Neural progenitor cell (in vitro differentiated cells): ENCODE measurements at regions not wholly inside any gene's neighbourhood (a gene's known extent, or its start where the extent isn't known, plus 50 kb on each side); places are given as distances from the start of the nearest gene placed in this dataset.

Experiments
- DNase-seq: peaks from one replicate; pipeline ENCODE4 v3.0.0-alpha.2; 2016; ENCODE audit warnings: low spot score
- H2AFZ ChIP-seq: fragments of 200-600 bp; sonication (generic); replicated peaks from 2 replicates; pipeline ENCODE4 v1.6.1; 2016; ENCODE audit warnings: antibody characterized with exemption
- H3F3A ChIP-seq: fragments of 200-600 bp; sonication (generic); 2 replicates; pipeline ENCODE4 v1.6.1; 2016; ENCODE audit warnings: antibody characterized with exemption, low read depth
- H3K27ac ChIP-seq: fragments of 200-600 bp; sonication (generic); 2 replicates; pipeline ENCODE4 v1.5.1; 2016; ENCODE audit warnings: mild to moderate bottlenecking
- H3K27me3 ChIP-seq: fragments of 200-600 bp; sonication (generic); 2 replicates; pipeline ENCODE4 v1.6.1; 2016; ENCODE audit warnings: mild to moderate bottlenecking, moderate library complexity
- H3K36me3 ChIP-seq: fragments of 200-600 bp; sonication (generic); 2 replicates; pipeline ENCODE4 v1.5.1; 2016
- H3K4me1 ChIP-seq: fragments of 200-600 bp; sonication (generic); 2 replicates; pipeline ENCODE4 v1.6.1; 2016; ENCODE audit warnings: mixed run types
- H3K4me2 ChIP-seq: fragments of 200-600 bp; sonication (generic); 2 replicates; pipeline ENCODE4 v1.6.1; 2016
- H3K4me3 ChIP-seq: fragments of 200-600 bp; sonication (generic); 2 replicates; pipeline ENCODE4 v1.5.1; 2016
- H3K79me2 ChIP-seq: fragments of 200-600 bp; sonication (generic); 2 replicates; pipeline ENCODE4 v1.6.1; 2016; ENCODE audit warnings: low read depth
- H3K9ac ChIP-seq: fragments of 200-600 bp; sonication (generic); 2 replicates; pipeline ENCODE4 v1.6.1; 2016
- H3K9me3 ChIP-seq: fragments of 200-600 bp; sonication (generic); 2 replicates; pipeline ENCODE4 v1.5.1; 2016; ENCODE audit warnings: low read depth
- H4K20me1 ChIP-seq: fragments of 200-600 bp; sonication (generic); 2 replicates; pipeline ENCODE4 v1.6.1; 2016; ENCODE audit warnings: low read depth
- H3K27ac Mint-ChIP-seq: 3 replicates; pipeline ENCODE4 v1.8.0; 2021; ENCODE audit warnings: mixed read lengths
- H3K27me3 Mint-ChIP-seq: 2 replicates; pipeline ENCODE4 v1.8.0; 2022; ENCODE audit warnings: low read depth, mild to moderate bottlenecking, inconsistent platforms, moderate library complexity, mixed read lengths; ENCODE audit not compliant: insufficient read depth
- H3K36me3 Mint-ChIP-seq: 3 replicates; pipeline ENCODE4 v1.8.0; 2021; ENCODE audit warnings: mixed read lengths
- H3K4me1 Mint-ChIP-seq: 3 replicates; pipeline ENCODE4 v1.8.0; 2021; ENCODE audit warnings: mixed read lengths
- H3K4me3 Mint-ChIP-seq: 3 replicates; pipeline ENCODE4 v1.8.0; 2021; ENCODE audit warnings: mild to moderate bottlenecking, moderate library complexity, mixed read lengths
- H3K9me3 Mint-ChIP-seq: 3 replicates; pipeline ENCODE4 v1.8.0; 2020; ENCODE audit warnings: mixed read lengths
- EZH2 ChIP-seq: fragments of 200-600 bp; sonication (generic); IDR thresholded peaks from 2 replicates; pipeline ENCODE4 v1.6.1; 2017; ENCODE audit warnings: antibody characterized with exemption, mild to moderate bottlenecking, moderate library complexity
- EZH2phosphoT487 ChIP-seq: fragments of 200-600 bp; sonication (generic); IDR thresholded peaks from 2 replicates; pipeline ENCODE4 v1.6.1; 2017; ENCODE audit warnings: antibody characterized with exemption
- TF ChIP-seq, protein P1 (sequence below): fragments of 200-600 bp; sonication (generic); IDR thresholded peaks from 2 replicates; pipeline ENCODE4 v1.5.1; 2017; ENCODE audit warnings: antibody characterized with exemption, mild to moderate bottlenecking

DNA sequence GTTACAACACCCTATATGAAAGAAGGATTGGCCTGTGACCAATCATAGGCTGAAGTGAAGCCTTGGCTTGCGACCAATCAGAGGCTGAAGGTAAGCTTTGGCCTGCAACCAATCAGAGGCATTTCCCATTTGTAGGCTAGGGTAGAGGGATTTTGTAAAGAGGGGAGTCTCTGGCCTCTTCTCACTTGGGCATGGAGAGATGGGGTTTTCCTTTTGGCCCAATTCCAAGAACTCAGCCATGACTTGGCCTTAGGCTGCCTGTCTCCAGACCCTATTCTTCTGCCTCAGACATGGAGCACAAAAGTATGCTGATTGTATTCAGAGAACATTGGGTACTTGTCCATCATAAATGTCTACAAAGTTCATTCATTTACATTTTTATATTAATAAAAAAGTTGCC is 308.3 kb downstream of the UTRN start:
- Mint-ChIP-seq H3K27me3 (no peaks in the 10 kb centered on the region), H3K27ac (no peak overlapping the region), H3K36me3 (peaks cover 7% of the 10 kb centered on the region), H3K4me3 (no peak overlapping the region), H3K4me1 (no peaks in the 10 kb centered on the region), H3K9me3 (no peaks in the 10 kb centered on the region)
- Histone ChIP-seq H3K4me1 (peaks cover 4% of the 10 kb centered on the region), H3K4me3 (no peak overlapping the region), H3K4me2 (no peak overlapping the region), H3K27me3 (no peaks in the 10 kb centered on the region), H2AFZ (no peak overlapping the region), H3K79me2 (no peaks in the 10 kb centered on the region), H4K20me1 (no peaks in the 10 kb centered on the region), H3K9ac (no peak overlapping the region), H3K27ac (no peak overlapping the region), H3F3A (no peaks in the 10 kb centered on the region), H3K36me3 (no peaks in the 10 kb centered on the region), H3K9me3 (no peaks in the 10 kb centered on the region)
- TF ChIP-seq, protein P1, sequence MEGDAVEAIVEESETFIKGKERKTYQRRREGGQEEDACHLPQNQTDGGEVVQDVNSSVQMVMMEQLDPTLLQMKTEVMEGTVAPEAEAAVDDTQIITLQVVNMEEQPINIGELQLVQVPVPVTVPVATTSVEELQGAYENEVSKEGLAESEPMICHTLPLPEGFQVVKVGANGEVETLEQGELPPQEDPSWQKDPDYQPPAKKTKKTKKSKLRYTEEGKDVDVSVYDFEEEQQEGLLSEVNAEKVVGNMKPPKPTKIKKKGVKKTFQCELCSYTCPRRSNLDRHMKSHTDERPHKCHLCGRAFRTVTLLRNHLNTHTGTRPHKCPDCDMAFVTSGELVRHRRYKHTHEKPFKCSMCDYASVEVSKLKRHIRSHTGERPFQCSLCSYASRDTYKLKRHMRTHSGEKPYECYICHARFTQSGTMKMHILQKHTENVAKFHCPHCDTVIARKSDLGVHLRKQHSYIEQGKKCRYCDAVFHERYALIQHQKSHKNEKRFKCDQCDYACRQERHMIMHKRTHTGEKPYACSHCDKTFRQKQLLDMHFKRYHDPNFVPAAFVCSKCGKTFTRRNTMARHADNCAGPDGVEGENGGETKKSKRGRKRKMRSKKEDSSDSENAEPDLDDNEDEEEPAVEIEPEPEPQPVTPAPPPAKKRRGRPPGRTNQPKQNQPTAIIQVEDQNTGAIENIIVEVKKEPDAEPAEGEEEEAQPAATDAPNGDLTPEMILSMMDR, result no peak
- TF ChIP-seq EZH2 (no peak), EZH2phosphoT487 (no peak)
- no peak for DNase-seq

DNA sequence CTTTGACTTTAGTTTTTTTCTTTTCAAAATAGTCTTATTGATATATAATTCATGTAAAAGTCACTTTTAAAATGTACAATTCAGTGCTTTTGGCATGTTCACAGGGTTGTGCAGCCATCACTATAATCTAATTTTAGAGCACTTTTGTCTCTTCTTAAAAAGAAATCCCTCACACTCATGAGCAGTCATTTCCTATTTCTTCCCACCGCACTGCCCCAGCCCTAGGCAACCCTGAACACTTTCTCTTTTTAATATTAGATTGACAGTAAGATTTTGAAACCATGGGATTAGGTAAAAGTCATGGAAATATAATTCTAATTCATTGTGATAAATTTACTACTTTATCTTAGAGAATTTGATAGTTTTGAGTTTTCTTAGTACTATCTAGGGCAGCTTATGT is 309.4 kb downstream of the UTRN start:
- DNase-seq, result no peak
- H3K4me3 ChIP-seq, result no peak overlapping the region
- no peaks in the 10 kb centered on the region for H3K4me1 Mint-ChIP-seq

DNA sequence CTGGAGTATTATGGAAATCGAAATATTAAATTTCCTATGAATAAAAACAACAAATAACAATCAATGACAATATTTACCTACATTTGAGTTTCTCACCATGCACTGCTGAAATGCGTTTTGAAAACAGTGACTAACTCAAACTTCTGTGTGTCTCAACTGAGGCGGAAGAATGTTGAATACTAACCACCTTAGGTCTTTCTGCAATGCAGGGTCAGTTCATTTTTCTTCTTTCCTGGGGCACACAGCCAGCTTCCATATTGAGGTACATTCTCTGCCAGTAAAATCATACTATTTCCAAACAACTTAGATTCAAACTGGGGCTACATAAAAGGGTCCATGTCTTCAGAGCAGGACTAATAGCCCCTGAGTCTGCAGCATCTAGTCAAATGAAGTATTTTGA is 310.1 kb downstream of the UTRN start:
- Histone ChIP-seq H3F3A (no peaks in the 10 kb centered on the region), H4K20me1 (no peaks in the 10 kb centered on the region), H3K27ac (no peak overlapping the region), H3K4me2 (no peak overlapping the region), H3K9ac (no peak overlapping the region), H3K27me3 (no peaks in the 10 kb centered on the region), H3K4me3 (no peak overlapping the region), H3K4me1 (peaks cover 4% of the 10 kb centered on the region), H3K36me3 (no peaks in the 10 kb centered on the region), H2AFZ (no peak overlapping the region), H3K79me2 (no peaks in the 10 kb centered on the region), H3K9me3 (no peaks in the 10 kb centered on the region)
- no peak for TF ChIP-seq EZH2phosphoT487
- TF ChIP-seq, protein P1, result no peak
- no peak for DNase-seq
- no peak overlapping the region for H3K4me3 Mint-ChIP-seq
- H3K4me1 Mint-ChIP-seq, result no peaks in the 10 kb centered on the region
- H3K9me3 Mint-ChIP-seq, result peaks cover 3% of the 10 kb centered on the region
- peaks cover 10% of the 10 kb centered on the region for H3K36me3 Mint-ChIP-seq
- H3K27ac Mint-ChIP-seq, result no peak overlapping the region
- H3K27me3 Mint-ChIP-seq, result no peaks in the 10 kb centered on the region

More for the DNA sequence above, 309.4 kb downstream of the UTRN start:
- Mint-ChIP-seq H3K36me3 (peaks cover 7% of the 10 kb centered on the region), H3K27ac (no peak overlapping the region), H3K9me3 (no peaks in the 10 kb centered on the region), H3K27me3 (no peaks in the 10 kb centered on the region), H3K4me3 (no peak overlapping the region)
- Histone ChIP-seq H3K4me2 (no peak overlapping the region), H3K9ac (no peak overlapping the region), H2AFZ (no peak overlapping the region), H3F3A (no peaks in the 10 kb centered on the region), H3K27ac (no peak overlapping the region), H3K4me1 (peaks cover 4% of the 10 kb centered on the region), H3K27me3 (no peaks in the 10 kb centered on the region), H3K9me3 (no peaks in the 10 kb centered on the region), H4K20me1 (no peaks in the 10 kb centered on the region), H3K36me3 (no peaks in the 10 kb centered on the region), H3K79me2 (no peaks in the 10 kb centered on the region)
- TF ChIP-seq, protein P1, result no peak
- TF ChIP-seq EZH2phosphoT487 (no peak), EZH2 (no peak)
